Germinal center (tissue), 1 donor: ENCODE measurements at regions not wholly inside any gene's neighbourhood (a gene's known extent, or its start where the extent isn't known, plus 50 kb on each side); places are given as distances from the start of the nearest gene placed in this dataset.
"Not testable (repeated sequence)": the region's sequence is repeated elsewhere in the genome, so short reads cannot be mapped to it uniquely, and the experiment has no call there.

Source experiments
- DNase-seq: peaks from one replicate; pipeline ENCODE4 v3.0.0; 2012; ENCODE audit warnings: mixed read lengths, low spot score

DNA sequence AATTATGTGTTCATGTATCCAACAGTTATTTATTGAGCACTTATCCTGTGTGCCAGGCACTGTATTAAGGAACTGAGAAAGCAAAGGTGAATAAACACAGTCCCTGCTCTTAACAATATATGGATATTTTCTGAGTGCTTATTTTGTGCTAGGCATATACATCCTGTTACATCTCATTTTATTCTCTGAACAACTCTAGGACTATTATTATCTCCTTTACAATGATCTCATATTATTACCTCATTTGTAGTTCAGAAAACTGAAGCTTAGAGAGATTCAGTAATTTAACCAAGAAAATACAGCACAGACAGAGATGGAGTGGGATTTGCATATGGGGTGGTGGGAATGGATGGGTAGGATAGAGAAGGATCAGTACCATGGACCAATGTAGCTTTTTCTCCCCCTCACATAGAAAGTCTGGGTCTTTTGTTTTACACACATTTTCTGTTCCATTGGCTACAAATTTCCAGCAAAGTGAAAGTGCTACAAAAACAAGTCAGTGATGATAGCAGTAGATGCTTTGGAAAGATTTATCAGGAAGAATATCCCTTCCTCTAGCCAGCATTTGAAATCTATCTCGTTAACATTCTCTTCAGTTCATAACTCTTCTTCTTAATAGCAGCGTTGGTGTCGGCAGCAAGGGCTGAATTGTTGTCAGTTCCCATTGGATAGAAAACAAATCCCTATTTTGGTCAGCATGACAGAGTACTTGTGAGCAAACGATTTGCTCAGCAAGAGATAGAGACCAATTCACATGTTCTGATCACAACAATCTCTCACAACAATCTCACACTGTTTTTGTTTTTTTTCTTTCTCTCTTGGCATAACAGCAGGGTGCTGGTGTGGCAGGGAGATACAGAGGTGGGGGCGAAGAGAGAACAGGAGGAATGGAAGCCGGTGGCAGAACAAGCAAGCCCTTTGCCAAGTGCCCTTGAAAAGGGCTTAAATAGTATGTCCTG, 102.2 kb upstream of the KCTD1 start:
- no peak for DNase-seq

DNA sequence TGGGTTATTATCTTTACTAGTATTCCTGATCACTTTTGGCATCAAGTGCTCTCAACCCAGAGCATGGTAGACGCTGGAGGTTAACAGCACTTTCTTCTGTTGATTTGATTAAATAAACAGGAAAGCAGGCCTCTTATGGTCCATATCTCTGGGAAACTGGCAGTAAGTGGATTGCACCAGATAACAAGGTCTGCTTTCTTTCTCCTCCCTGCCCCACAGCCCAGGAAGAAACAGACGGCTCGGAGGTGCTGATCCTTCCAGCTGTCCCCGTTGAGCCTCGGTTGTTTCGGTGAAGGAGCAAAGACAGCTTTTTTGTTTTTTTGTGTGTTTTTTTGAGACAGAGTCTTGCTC, 100.8 kb upstream of the KCTD1 start:
- no peak for DNase-seq

DNA sequence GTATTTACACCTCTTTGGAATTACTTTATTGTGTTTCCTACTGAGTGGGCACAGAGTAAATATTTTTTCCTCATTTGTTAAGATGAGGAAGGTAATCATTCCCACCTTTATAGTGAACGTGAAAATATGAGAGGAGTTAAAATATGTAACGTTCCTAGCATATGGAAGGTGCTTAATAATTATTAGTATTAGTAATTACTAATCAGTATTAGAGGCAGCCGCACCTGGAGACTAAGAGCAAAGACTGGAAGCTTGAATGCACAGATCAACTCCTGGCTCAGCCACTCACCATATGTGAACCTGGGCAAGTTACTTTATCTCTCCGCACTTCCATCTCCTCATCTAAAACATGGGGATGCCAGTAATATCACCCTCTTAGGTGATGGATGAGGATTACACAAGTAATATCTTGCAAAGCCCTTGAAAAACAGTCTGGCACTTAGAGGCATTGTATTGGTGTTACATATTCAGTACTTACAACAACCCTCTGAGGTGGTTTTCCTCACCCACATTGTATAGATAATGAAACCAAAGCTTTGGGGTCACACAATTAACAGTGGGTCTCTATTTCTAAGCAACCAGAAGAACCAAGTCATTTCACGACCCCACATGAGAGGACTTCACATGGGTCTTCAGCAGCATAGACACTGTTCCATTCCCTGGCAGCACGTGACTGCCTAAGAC, 100.3 kb upstream of the KCTD1 start:
- no peak for DNase-seq

DNA sequence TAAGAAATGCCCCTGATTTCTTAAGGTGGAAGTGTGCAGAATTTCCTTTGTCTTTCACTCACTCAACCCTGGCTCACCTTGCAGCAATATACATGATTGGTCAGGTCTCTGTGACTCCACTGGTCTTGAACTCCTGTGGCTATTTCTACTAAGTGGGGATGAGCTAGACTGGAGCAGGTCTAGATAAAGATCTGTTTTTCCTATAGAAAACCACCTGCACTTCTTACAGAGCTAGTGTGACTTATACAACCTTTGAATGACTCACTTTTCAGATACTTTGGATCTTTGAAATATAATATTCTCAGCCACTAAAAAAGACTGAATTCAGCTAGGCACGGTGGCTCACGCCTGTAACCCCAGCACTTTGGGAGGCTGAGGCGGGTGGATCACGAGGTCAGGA, 98.5 kb upstream of the KCTD1 start:
- DNase-seq, result no peak

DNA sequence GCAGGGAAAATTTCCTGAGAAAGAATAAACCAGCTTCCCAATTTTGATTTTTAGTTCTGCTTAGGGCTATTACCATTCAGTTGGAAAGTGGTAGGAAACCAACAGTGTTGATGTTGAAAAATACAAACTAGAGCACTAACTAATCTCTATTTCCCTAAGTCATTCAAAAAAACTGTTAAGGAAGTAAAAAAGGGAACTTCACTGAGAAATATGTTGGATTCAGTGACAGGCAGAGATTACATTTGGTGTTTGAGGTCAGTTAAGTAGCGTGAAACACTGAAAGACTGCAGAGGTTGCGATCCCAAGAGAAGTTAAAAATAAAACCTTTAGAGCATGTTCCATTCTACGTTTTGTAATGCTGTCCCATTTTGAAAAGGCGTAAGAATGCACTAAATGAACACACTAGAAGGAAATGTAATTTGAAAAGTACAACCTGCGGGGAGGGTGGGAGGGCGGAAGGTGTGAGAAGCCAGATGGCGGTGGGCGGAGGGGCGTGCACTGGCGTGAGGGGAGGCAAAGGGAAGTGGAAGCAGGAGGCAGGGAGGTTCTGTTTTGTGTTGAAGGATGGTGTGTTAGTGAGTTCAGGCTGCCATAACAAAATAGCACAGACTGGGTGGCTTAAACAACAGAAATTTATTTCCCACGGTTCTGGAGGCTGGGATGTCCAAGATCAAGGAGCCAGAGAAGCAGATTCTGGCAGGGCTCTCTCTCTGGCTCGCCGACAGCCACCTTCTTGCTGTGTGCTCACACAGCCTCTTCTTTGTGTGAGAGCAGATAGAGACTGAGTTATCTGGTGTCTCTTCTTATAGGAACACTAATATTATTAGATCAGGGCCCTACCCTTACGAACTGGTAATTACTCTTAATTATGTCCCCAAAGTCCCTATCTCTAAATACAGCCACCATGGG, 94.3 kb upstream of the KCTD1 start:
- no peak for DNase-seq

DNA sequence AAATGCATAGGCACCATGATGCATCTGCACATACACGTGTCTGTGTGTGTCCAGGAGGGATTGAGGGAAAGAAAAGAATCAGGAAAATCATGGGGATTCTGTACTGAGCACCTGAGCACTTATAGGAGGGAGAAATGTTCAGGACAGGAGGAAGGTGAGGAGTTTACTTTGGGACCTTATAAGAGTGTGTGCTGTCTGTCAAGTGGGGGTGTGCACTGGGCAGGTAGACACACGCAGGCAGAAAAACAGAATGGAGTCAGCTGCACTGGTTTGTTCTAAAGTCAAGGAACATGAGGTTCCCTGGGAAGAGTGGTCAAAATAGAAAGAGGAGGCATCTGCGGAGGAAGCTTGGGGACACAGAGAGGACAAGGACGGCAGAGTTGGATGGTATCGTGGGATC, 92.2 kb upstream of the KCTD1 start:
- no peak for DNase-seq

DNA sequence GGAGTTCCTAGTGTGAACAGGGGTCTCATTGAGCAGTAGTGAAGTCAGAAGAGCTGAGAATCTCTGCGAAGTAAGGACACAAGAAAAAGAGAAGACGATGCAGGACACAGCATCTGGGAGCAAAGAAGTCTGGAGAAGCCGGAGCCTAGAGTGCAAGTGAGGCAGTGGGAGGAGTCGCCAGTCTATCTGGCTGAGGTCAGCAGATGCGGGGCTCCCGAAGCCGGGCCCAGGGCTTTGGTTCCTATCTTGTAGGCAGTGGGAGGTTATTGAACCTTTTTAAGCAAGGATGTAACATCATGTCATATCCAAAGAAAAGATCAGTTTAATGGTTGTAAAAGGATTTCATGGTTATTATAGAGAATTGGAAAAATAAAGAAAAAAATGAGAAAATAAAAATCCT, 90.8 kb upstream of the KCTD1 start:
- DNase-seq, result no peak

DNA sequence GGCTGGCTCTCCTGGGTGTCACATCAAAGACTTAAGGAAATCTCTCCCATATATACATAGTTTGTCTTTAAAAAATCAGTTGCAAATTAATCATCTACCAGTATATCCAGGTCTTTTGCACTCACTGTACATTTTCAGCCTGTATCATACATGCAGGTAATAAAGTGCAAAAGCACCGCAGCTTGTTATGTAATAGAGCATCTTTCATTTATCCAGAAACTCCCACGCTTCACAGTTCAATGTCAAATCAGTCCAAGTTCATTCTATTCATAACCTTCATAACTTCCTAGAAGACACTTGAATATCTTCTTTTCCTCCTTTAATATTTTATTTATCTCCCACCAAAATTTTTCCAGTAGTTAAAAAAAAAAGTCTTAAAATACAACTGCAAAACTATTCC, 89.6 kb upstream of the KCTD1 start:
- DNase-seq, result no peak

DNA sequence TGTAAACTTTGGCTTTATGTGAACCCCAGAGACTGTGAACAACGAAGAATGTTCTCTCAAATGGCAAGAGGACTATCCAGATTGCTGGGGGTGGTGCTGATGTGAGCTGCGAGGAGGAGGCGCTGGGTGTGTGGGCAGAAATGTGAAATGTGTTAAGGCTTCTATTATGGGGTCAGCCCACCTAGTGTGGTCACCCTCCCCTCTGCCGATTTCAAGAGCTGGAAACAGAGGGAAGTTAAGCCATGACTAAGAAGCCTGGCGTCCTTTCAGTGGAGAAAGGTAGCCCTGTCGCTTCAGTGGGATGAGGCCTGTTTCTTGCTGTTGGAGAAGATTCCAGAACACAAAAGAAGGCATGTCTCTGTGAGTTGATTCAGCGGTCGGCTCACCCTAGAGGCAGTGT, 89.0 kb upstream of the KCTD1 start:
- no peak for DNase-seq

DNA sequence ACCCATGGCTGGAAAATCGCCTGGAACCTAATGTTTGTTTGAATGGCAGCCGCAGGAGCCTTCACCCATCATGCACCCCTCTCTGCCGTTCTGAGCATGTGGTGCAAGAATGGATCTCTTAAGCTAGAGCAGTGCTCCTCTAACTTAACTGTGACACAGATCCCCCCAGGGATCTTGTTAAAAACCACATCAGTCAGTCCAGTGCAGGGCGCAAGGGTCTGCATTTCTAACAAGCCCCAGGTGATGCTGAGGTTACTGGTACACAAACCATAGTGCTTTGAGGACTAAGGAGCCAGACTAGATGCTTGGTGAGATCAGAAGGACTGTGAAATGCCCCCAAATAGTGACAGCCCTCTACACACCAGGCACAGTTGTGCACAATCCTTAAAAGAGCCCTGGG, 87.1 kb upstream of the KCTD1 start:
- no peak for DNase-seq

DNA sequence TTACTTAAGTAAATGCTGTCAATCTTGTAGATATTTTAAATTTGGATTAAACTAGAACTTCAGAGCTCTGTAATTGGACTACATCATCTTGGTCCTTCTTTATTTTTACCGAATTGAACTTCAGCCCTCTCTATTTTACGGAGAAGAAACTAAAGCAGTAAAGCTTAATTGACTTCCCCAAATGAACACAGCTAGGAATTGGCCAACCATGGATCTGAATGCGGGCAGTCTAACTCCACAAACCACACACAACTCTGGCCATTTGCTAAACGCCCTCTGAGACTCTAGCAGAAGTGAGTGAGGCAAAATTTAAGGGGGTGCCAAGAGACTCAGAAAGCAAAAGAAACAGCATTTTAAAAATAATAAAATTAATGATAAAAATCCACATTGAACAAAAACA, 86.3 kb upstream of the KCTD1 start:
- no peak for DNase-seq

DNA sequence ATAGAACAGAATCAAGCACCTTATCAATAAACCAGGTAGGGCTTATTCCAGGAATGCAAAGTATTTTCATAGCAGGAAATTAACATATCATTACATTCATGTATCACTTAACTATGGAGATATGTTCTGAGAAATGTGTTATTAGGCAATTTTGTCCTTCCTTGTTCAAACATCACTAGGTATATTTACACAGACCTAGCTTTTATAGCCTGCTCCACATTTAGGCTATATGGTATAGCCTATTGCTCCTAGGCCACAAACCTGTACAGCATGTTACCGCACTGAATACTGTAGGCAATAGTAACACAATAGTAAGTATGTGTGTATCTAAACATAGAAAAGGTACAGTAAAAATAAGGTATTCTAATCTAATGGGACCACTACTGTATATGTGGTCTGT, 82.8 kb upstream of the KCTD1 start:
- no peak for DNase-seq

DNA sequence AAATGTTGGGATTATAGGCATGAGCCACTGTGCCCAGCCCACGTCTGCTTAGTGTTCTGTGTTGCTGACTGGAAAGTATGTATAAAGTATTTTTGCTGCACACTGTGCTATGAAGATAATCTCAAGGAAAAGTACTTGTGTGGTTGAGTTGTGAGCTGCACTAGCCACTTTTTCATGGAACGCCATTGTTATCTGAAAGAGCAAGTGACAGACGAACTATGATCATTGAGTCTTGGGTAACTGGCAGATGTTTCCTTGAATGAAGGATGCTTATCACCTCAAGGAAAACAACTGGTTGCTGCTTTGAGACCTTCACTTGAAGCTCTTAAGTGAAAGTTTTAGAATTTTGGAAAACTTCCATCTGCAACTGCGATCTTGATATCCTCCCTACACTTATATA, 82.2 kb upstream of the KCTD1 start:
- DNase-seq, result no peak

DNA sequence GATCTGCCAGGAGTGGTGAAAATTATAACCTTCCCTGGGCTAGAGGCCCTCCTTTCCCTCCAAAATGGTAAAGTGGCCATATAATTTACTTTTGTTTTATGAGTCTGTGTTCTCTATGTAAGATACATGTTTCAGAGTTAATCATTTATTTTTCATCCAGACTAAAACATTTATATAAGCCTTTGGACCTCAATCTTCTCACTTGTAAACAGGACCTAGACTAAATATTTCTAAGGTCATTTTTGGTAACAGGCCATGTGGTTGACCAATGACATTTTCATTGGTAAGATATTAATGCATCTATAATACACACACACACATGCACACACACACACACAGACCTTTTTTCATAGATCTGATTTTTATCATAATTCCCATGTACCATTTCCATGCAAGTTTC, 79.7 kb upstream of the KCTD1 start:
- DNase-seq, result no peak

DNA sequence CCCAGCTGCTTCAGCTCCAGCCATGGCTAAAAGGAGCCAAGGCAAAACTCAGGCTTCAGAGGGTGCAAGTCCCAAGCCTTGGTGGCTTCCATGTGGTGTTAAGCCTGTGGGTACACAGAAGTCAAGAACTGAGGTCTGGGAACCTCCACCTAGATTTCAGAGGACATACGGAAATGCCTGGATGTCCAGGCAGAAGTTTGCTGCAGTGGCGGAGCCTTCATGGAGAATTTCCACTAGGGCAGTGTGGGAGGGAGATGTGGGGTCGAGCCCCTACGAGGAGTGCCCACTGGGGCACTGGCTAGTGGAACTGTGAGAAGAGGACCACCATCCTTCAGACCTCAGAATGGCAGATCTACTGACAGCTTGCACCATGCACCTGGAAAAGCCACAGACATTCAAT, 76.1 kb upstream of the KCTD1 start:
- DNase-seq, result no peak

DNA sequence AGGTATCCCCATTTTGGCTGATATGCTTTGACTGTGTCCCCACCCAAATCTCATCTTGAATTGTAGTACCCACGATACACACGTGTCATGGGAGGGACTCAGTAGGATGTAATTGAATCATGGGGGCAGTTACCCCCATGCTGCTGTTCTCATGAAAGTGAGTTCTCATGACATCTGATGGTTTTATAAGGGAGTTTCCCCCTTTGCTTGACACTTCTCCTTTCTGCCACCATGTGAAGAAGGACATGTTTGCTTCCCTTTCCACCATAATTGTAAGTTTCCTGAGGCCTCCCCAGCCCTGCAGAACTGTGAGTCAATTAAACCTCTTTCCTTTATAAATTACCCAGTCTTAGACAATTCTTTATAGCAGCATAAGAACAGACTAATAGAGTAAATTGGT, 75.0 kb upstream of the KCTD1 start:
- DNase-seq, result not testable (repeated sequence)

DNA sequence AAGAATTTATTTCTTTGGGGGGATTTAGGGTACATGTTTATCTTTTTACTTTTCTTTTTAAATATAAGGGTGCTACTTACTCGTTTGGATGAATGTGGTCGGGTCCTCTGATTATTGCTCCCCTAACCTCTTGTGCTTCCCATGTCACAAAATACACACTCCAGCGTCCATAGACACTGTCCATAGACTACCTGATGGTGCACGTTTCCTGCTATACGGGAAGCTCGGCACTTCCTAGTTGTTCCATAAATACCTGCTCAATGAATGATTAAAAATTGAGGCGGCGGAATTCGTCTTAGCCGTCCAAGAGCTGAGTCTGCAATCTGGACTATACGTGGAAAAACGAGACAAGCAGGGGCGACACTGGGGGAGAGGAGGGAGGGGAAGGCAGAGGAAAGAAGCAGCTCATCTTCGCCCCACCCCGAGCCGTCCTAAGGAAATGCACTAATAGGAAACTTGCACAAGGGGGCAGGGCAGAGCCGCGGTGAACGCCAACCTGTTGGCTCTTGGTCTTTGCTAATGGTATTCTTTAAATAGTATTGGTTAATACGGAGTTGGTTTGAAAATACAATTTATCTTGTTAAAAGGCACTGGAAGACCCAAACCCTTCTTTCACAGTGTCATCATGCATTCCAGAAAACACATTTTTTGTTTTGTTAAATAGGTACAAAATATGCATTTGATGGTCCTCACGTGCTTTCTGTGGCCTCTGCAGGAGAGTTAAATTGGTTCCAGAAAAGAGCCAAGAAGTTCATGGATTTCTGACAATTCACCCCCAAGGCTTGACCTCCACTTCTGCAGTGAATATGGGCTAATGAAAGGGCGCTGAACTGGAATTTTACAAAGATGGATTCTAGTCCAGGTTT, 73.0 kb upstream of the KCTD1 start:
- peak; percentile 45 for DNase-seq

DNA sequence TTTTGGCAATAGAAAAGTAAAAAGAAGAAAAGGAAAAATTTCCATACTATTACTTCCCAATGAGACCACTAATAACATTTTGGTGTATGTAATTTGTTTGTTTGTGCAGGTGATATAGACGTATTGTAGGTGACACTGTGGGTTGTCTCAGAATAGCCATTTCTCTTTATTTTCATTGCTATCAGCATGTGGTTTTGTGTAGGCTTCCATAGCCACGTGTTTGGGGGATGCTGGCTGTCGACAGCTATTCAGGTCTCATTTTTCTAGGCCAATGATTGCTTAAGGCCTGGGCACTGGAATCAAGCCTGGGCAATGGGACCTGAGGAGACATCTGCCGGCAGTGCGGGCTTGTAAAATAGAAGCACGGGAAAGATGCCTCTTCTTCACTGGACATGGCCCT, 71.0 kb upstream of the KCTD1 start:
- no peak for DNase-seq

DNA sequence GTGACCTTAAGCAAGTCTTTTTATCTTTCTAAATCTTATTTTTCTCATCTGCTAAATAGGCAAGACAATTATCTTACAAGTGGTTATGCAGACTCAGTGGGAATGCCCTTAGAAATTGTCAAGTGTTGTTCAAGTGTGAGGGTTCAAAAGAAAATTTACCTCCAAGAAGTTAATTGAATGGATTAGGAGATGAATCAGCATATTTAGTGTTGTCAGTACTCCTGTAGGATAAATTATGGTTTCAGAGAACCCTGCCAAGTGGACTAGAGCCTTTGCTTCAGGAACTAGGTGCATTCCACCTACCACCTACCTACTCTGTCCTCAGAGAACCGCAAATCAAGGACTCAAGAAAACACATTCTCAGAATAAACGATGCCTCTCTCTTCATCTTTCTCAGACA, 69.8 kb upstream of the KCTD1 start:
- DNase-seq, result no peak

DNA sequence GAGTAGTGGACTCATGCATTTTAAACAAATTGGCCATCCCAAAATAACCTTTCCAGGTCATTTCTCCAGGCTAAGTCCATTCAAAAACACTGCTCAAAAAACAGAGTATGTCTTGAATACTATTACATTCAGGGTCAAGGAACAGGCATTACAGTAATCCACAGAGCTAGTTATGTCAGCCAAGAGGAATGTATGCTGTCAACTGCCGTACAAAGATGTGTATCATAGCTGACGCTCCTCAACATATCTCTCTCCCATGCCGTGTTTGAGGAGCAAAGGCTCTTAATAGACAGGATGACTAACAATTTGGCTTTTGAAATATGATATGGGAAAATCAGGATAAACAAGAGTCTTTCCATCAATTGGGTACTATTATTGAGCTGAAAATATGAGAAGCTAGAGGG, 68.8 kb upstream of the KCTD1 start:
- no peak for DNase-seq

DNA sequence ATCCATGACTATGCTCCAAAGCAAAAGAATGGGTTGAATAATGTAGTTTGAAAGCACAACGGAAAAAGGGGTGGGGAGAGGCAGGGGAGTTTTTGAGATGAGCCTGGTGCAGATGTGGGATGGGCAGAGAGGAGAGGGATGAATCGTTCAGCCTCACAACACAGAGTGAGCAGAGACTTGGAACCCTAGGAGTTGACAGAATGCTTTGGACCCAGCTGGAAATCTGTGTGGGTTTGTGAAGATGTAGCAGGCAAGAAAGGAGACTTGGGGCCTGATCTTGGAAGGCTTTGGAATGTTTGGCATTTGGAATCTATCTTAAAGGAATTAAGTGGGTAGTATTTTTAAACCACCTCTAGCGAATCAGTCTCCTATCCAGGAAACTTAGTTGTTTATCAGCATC, 66.0 kb upstream of the KCTD1 start:
- no peak for DNase-seq
